Nephron (organoid): ENCODE measurements at regions not wholly inside any gene's neighbourhood (a gene's known extent, or its start where the extent isn't known, plus 50 kb on each side); places are given as distances from the start of the nearest gene placed in this dataset.

Experiments used
- H3K27ac Mint-ChIP-seq, 3 experiments: 2 replicates each; pipeline ENCODE4 v1.8.0; 2020; ENCODE audit warnings: mixed read lengths in 3 of 3, mild to moderate bottlenecking in 2 of 3, moderate library complexity in 1 of 3
- H3K27me3 Mint-ChIP-seq: 2 replicates; pipeline ENCODE4 v1.8.0; 2021; ENCODE audit warnings: low read depth, mild to moderate bottlenecking, moderate library complexity, mixed read lengths
- H3K36me3 Mint-ChIP-seq: 2 replicates; pipeline ENCODE4 v1.8.0; 2020; ENCODE audit warnings: low read depth, mixed read lengths
- H3K4me1 Mint-ChIP-seq: 2 replicates; pipeline ENCODE4 v1.8.0; 2020; ENCODE audit warnings: mixed read lengths
- H3K4me3 Mint-ChIP-seq, 3 experiments: 2 replicates each; pipeline ENCODE4 v1.8.0; 2020; ENCODE audit warnings: mild to moderate bottlenecking in 3 of 3, mixed read lengths in 3 of 3, moderate library complexity in 2 of 3
- H3K9me3 Mint-ChIP-seq: 2 replicates; pipeline ENCODE4 v1.8.0; 2020; ENCODE audit warnings: mixed read lengths
- CTCF ChIP-seq, 3 experiments: fragments of 200-600 bp; sonication (generic); IDR thresholded peaks; one replicate each; pipeline ENCODE4 v1.5.0; 2021; ENCODE audit warnings: antibody characterized with exemption in 3 of 3; ENCODE audit not compliant: unreplicated experiment in 3 of 3

GRCh38 chr2:40528564-40528963 lies 76.7 kb upstream of the SLC8A1 start:
- Mint-ChIP-seq H3K27me3 (no peaks in the 10 kb centered on the region), H3K36me3 (no peaks in the 10 kb centered on the region), H3K4me1 (no peaks in the 10 kb centered on the region), H3K4me3 (no peak overlapping the region), H3K9me3 (peaks cover 13% of the 10 kb centered on the region), H3K27ac (no peak overlapping the region)
- TF ChIP-seq CTCF (IDR thresholded peaks at IDR 0.05; ENCODE audit: unreplicated experiment in 3 of 3), result no peak

- no peak overlapping the region for H3K27ac Mint-ChIP-seq
- TF ChIP-seq CTCF (IDR thresholded peaks at IDR 0.05; ENCODE audit: unreplicated experiment in 3 of 3), result no peak
- peaks cover 5% of the 10 kb centered on the region for H3K4me1 Mint-ChIP-seq
- no peaks in the 10 kb centered on the region for H3K36me3 Mint-ChIP-seq
- H3K27me3 Mint-ChIP-seq, result no peaks in the 10 kb centered on the region
- peaks cover 9% of the 10 kb centered on the region for H3K9me3 Mint-ChIP-seq
- H3K4me3 Mint-ChIP-seq, result no peak overlapping the region
Measured at GRCh38 chr2:40531359-40531758, 79.5 kb upstream of the SLC8A1 start.

- Mint-ChIP-seq H3K27me3 (no peaks in the 10 kb centered on the region), H3K36me3 (no peaks in the 10 kb centered on the region), H3K4me1 (peaks cover 5% of the 10 kb centered on the region), H3K27ac (peak overlapping the region in 2 of 3 experiments; percentile 3 to 15), H3K4me3 (no peak overlapping the region), H3K9me3 (no peaks in the 10 kb centered on the region)
- TF ChIP-seq CTCF (IDR thresholded peaks at IDR 0.05; ENCODE audit: unreplicated experiment in 3 of 3), result no peak
Measured at GRCh38 chr2:40534528-40534927, 82.6 kb upstream of the SLC8A1 start.

GRCh38 chr2:40535972-40536371 lies 84.1 kb upstream of the SLC8A1 start:
- Mint-ChIP-seq H3K27ac (no peak overlapping the region), H3K9me3 (no peaks in the 10 kb centered on the region), H3K4me3 (no peak overlapping the region), H3K4me1 (peaks cover 5% of the 10 kb centered on the region), H3K27me3 (no peaks in the 10 kb centered on the region), H3K36me3 (no peaks in the 10 kb centered on the region)
- no peak for TF ChIP-seq CTCF (IDR thresholded peaks at IDR 0.05; ENCODE audit: unreplicated experiment in 3 of 3)

- no peaks in the 10 kb centered on the region for H3K27me3 Mint-ChIP-seq
Measured at GRCh38 chr2:40540026-40540425, 88.1 kb upstream of the SLC8A1 start.

More at GRCh38 chr2:40540026-40540425, 88.1 kb upstream of the SLC8A1 start:
- TF ChIP-seq CTCF (IDR thresholded peaks at IDR 0.05; ENCODE audit: unreplicated experiment in 3 of 3), result no peak
- Mint-ChIP-seq H3K4me3 (no peak overlapping the region), H3K36me3 (no peaks in the 10 kb centered on the region), H3K9me3 (no peaks in the 10 kb centered on the region), H3K4me1 (no peaks in the 10 kb centered on the region), H3K27ac (no peak overlapping the region)
